SK-N-SH treated with all-trans-retinoic acid at 6 μM for 48 hours (cell line): ENCODE measurements at regions not wholly inside any gene's neighbourhood (a gene's known extent, or its start where the extent isn't known, plus 50 kb on each side); places are given as distances from the start of the nearest gene placed in this dataset.

Source experiments
- ATAC-seq: fragments of 200-7000 bp; cut with Tn5 transposase; 3 replicates; pipeline ENCODE4 v1.9.1; 2020; ENCODE audit warnings: mild to moderate bottlenecking, moderate library complexity
- ARNTL ChIP-seq: fragments of 450-650 bp; formaldehyde crosslinking; IDR thresholded peaks from 2 replicates; pipeline ENCODE4 v1.5.0; 2020; ENCODE audit warnings: low read depth, mild to moderate bottlenecking, moderate library complexity, borderline replicate concordance
- BACH2 ChIP-seq: fragments of 250-450 bp; sonication (Bioruptor Pico); IDR thresholded peaks from 2 replicates; pipeline ENCODE4 v1.9.0; 2021; ENCODE audit warnings: mild to moderate bottlenecking, borderline replicate concordance
- CSDC2 ChIP-seq: fragments of 250-450 bp; sonication (Bioruptor Pico); IDR thresholded peaks from 2 replicates; pipeline ENCODE4 v1.5.0; 2020; ENCODE audit warnings: mild to moderate bottlenecking, moderate library complexity
- ESRRG ChIP-seq: fragments of 250-450 bp; sonication (Bioruptor Pico); IDR thresholded peaks from 2 replicates; pipeline ENCODE4 v1.6.1; 2021; ENCODE audit warnings: mild to moderate bottlenecking
- GLIS3 ChIP-seq: fragments of 250-450 bp; sonication (Bioruptor Pico); IDR thresholded peaks from 2 replicates; pipeline ENCODE4 v1.5.0; 2020; ENCODE audit warnings: mild to moderate bottlenecking, moderate library complexity
- ISL1 ChIP-seq: fragments of 250-450 bp; sonication (Bioruptor Pico); IDR thresholded peaks from 2 replicates; pipeline ENCODE4 v2.1.2; 2022; ENCODE audit warnings: mild to moderate bottlenecking, moderate library complexity
- OSR1 ChIP-seq: fragments of 250-450 bp; sonication (Bioruptor Pico); IDR thresholded peaks from 2 replicates; pipeline ENCODE4 v1.8.0; 2022; ENCODE audit warnings: moderate library complexity, mild to moderate bottlenecking, inconsistent platforms
- PPARA ChIP-seq: fragments of 250-450 bp; sonication (Bioruptor Pico); IDR thresholded peaks from 2 replicates; pipeline ENCODE4 v1.5.0; 2020; ENCODE audit warnings: mild to moderate bottlenecking, borderline replicate concordance
- RARB ChIP-seq: fragments of 250-450 bp; sonication (Bioruptor Pico); IDR thresholded peaks from 2 replicates; pipeline ENCODE4 v1.8.0; 2021; ENCODE audit warnings: mild to moderate bottlenecking, moderate library complexity
- SNAI2 ChIP-seq: fragments of 250-450 bp; sonication (Bioruptor Pico); IDR thresholded peaks from 2 replicates; pipeline ENCODE4 v1.5.0; 2020; ENCODE audit warnings: mild to moderate bottlenecking, moderate library complexity
- TCF4 ChIP-seq: fragments of 250-450 bp; sonication (Bioruptor Pico); IDR thresholded peaks from 2 replicates; pipeline ENCODE4 v1.8.0; 2021; ENCODE audit warnings: mild to moderate bottlenecking, moderate library complexity, borderline replicate concordance
- TOX ChIP-seq: fragments of 250-450 bp; sonication (Bioruptor Pico); IDR thresholded peaks from 2 replicates; pipeline ENCODE4 v1.8.0; 2021; ENCODE audit warnings: mild to moderate bottlenecking, moderate library complexity, borderline replicate concordance
- ZC3H10 ChIP-seq: fragments of 250-450 bp; sonication (Bioruptor Pico); IDR thresholded peaks from 2 replicates; pipeline ENCODE4 v1.5.1; 2021; ENCODE audit warnings: mild to moderate bottlenecking, moderate library complexity
- ZFP3 ChIP-seq: fragments of 250-450 bp; sonication (Bioruptor Pico); IDR thresholded peaks from 2 replicates; pipeline ENCODE4 v1.5.0; 2020; ENCODE audit warnings: mild to moderate bottlenecking, moderate library complexity
- ZFP30 ChIP-seq: fragments of 450-650 bp; formaldehyde crosslinking; IDR thresholded peaks from 2 replicates; pipeline ENCODE4 v1.5.0; 2022; ENCODE audit warnings: mild to moderate bottlenecking, moderate library complexity
- ZNF565 ChIP-seq: fragments of 450-650 bp; formaldehyde crosslinking; conservative IDR thresholded peaks from 2 replicates; pipeline ENCODE4 v1.5.0; 2020; ENCODE audit warnings: low read depth, mild to moderate bottlenecking, moderate library complexity
- ZNF70 ChIP-seq: fragments of 450-650 bp; formaldehyde crosslinking; IDR thresholded peaks from 2 replicates; pipeline ENCODE4 v1.5.0; 2020; ENCODE audit warnings: mild to moderate bottlenecking, moderate library complexity
- ZNF8 ChIP-seq: fragments of 450-650 bp; formaldehyde crosslinking; IDR thresholded peaks from 2 replicates; pipeline ENCODE4 v1.5.0; 2020; ENCODE audit warnings: mild to moderate bottlenecking, moderate library complexity
- TF ChIP-seq, protein P1 (sequence below): fragments of 250-450 bp; sonication (Bioruptor Pico); IDR thresholded peaks from 2 replicates; pipeline ENCODE4 v1.8.0; 2021; ENCODE audit warnings: low read depth, mild to moderate bottlenecking, moderate library complexity, borderline replicate concordance
- TF ChIP-seq, protein P2 (sequence below): fragments of 250-450 bp; sonication (Bioruptor Pico); IDR thresholded peaks from 2 replicates; pipeline ENCODE4 v1.5.1; 2021; ENCODE audit warnings: mild to moderate bottlenecking, moderate library complexity
- TF ChIP-seq, protein P3 (sequence below): fragments of 250-450 bp; sonication (Bioruptor Pico); IDR thresholded peaks from 2 replicates; pipeline ENCODE4 v1.5.0; 2020; ENCODE audit warnings: mild to moderate bottlenecking, moderate library complexity
- TF ChIP-seq, protein P4 (sequence below): fragments of 250-450 bp; sonication (Bioruptor Pico); IDR thresholded peaks from 2 replicates; pipeline ENCODE4 v1.5.1; 2020; ENCODE audit warnings: low read depth, mild to moderate bottlenecking, moderate library complexity
- TF ChIP-seq, protein P5 (sequence below): fragments of 250-450 bp; sonication (Bioruptor Pico); IDR thresholded peaks from 2 replicates; pipeline ENCODE4 v1.8.0; 2020; ENCODE audit warnings: mild to moderate bottlenecking, moderate library complexity, borderline replicate concordance

DNA sequence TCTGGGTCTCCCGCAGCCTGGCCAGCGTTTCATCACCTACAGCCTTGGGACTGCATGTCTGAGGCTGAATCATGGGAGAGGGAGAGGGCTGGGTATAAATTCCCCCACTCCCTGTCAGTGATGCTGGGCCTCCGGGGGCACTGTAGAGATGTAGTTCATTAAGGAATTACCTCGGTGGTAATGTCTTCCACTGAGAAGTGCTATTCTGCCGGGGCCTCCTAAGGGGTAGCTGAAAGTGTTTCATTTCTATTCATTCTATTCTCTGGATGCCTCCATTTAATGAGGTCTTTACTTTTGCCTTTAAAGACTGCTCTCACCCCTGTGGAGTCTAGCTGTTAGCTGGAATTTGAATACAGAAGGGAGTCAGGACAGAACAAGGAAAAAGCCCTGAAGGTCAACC lies 116.4 kb upstream of the HS3ST4 start:
- TF ChIP-seq PPARA (CRISPR knock-in tag) (no peak), ZNF565 (no peak), ARNTL (CRISPR knock-in tag) (no peak), ESRRG (CRISPR knock-in tag) (no peak), OSR1 (CRISPR knock-in tag) (no peak), ZFP3 (CRISPR knock-in tag) (no peak), TCF4 (CRISPR knock-in tag) (no peak), CSDC2 (CRISPR knock-in tag) (no peak), ZNF70 (CRISPR knock-in tag) (no peak), ISL1 (CRISPR knock-in tag) (no peak), BACH2 (CRISPR knock-in tag) (no peak), SNAI2 (no peak), ZC3H10 (CRISPR knock-in tag) (no peak), RARB (no peak), ZFP30 (CRISPR knock-in tag) (no peak)
- TF ChIP-seq, protein P1, sequence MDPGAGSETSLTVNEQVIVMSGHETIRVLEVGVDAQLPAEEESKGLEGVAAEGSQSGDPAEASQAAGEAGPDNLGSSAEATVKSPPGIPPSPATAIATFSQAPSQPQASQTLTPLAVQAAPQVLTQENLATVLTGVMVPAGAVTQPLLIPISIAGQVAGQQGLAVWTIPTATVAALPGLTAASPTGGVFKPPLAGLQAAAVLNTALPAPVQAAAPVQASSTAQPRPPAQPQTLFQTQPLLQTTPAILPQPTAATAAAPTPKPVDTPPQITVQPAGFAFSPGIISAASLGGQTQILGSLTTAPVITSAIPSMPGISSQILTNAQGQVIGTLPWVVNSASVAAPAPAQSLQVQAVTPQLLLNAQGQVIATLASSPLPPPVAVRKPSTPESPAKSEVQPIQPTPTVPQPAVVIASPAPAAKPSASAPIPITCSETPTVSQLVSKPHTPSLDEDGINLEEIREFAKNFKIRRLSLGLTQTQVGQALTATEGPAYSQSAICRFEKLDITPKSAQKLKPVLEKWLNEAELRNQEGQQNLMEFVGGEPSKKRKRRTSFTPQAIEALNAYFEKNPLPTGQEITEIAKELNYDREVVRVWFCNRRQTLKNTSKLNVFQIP: no peak
- TF ChIP-seq, protein P2, sequence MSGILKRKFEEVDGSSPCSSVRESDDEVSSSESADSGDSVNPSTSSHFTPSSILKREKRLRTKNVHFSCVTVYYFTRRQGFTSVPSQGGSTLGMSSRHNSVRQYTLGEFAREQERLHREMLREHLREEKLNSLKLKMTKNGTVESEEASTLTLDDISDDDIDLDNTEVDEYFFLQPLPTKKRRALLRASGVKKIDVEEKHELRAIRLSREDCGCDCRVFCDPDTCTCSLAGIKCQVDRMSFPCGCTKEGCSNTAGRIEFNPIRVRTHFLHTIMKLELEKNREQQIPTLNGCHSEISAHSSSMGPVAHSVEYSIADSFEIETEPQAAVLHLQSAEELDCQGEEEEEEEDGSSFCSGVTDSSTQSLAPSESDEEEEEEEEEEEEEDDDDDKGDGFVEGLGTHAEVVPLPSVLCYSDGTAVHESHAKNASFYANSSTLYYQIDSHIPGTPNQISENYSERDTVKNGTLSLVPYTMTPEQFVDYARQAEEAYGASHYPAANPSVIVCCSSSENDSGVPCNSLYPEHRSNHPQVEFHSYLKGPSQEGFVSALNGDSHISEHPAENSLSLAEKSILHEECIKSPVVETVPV: no peak
- TF ChIP-seq, protein P3, sequence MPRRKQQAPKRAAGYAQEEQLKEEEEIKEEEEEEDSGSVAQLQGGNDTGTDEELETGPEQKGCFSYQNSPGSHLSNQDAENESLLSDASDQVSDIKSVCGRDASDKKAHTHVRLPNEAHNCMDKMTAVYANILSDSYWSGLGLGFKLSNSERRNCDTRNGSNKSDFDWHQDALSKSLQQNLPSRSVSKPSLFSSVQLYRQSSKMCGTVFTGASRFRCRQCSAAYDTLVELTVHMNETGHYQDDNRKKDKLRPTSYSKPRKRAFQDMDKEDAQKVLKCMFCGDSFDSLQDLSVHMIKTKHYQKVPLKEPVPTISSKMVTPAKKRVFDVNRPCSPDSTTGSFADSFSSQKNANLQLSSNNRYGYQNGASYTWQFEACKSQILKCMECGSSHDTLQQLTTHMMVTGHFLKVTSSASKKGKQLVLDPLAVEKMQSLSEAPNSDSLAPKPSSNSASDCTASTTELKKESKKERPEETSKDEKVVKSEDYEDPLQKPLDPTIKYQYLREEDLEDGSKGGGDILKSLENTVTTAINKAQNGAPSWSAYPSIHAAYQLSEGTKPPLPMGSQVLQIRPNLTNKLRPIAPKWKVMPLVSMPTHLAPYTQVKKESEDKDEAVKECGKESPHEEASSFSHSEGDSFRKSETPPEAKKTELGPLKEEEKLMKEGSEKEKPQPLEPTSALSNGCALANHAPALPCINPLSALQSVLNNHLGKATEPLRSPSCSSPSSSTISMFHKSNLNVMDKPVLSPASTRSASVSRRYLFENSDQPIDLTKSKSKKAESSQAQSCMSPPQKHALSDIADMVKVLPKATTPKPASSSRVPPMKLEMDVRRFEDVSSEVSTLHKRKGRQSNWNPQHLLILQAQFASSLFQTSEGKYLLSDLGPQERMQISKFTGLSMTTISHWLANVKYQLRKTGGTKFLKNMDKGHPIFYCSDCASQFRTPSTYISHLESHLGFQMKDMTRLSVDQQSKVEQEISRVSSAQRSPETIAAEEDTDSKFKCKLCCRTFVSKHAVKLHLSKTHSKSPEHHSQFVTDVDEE (CRISPR knock-in tag): no peak
- TF ChIP-seq, protein P4, sequence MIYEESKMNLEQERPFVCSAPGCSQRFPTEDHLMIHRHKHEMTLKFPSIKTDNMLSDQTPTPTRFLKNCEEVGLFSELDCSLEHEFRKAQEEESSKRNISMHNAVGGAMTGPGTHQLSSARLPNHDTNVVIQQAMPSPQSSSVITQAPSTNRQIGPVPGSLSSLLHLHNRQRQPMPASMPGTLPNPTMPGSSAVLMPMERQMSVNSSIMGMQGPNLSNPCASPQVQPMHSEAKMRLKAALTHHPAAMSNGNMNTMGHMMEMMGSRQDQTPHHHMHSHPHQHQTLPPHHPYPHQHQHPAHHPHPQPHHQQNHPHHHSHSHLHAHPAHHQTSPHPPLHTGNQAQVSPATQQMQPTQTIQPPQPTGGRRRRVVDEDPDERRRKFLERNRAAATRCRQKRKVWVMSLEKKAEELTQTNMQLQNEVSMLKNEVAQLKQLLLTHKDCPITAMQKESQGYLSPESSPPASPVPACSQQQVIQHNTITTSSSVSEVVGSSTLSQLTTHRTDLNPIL (CRISPR knock-in tag): no peak
- TF ChIP-seq, protein P5, sequence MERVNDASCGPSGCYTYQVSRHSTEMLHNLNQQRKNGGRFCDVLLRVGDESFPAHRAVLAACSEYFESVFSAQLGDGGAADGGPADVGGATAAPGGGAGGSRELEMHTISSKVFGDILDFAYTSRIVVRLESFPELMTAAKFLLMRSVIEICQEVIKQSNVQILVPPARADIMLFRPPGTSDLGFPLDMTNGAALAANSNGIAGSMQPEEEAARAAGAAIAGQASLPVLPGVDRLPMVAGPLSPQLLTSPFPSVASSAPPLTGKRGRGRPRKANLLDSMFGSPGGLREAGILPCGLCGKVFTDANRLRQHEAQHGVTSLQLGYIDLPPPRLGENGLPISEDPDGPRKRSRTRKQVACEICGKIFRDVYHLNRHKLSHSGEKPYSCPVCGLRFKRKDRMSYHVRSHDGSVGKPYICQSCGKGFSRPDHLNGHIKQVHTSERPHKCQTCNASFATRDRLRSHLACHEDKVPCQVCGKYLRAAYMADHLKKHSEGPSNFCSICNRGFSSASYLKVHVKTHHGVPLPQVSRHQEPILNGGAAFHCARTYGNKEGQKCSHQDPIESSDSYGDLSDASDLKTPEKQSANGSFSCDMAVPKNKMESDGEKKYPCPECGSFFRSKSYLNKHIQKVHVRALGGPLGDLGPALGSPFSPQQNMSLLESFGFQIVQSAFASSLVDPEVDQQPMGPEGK: no peak
- ATAC-seq: no peak

DNA sequence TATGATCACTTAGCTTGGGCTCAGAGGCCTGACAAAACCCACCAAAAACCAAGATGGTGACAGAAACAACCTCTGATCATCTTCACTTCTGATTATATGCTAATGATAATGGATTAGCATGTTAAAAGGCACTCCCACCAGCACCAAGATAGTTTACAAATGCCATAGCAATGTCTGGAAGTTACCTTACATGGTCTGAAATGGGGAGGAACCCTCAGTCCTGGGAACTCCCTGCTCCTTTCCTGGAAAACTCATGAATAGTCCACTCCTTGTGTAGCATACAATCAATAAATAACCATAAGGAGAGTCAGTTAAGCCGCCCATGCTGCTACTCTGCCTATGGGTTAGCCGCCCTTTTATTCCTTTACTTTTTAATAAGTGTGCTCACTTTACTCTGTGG lies 120.0 kb upstream of the HS3ST4 start:
- no peak for ATAC-seq
- no peak for TF ChIP-seq ZFP30 (CRISPR knock-in tag)
- no peak for TF ChIP-seq GLIS3 (CRISPR knock-in tag)
- TF ChIP-seq ZNF565: no peak
- TF ChIP-seq, protein P4 (CRISPR knock-in tag): no peak
- no peak for TF ChIP-seq BACH2 (CRISPR knock-in tag)
- no peak for TF ChIP-seq ZFP3 (CRISPR knock-in tag)
- TF ChIP-seq PPARA (CRISPR knock-in tag): no peak
- no peak for TF ChIP-seq CSDC2 (CRISPR knock-in tag)
- no peak for TF ChIP-seq TOX (CRISPR knock-in tag)
- no peak for TF ChIP-seq RARB
- no peak for TF ChIP-seq TCF4 (CRISPR knock-in tag)
- TF ChIP-seq OSR1 (CRISPR knock-in tag): no peak
- TF ChIP-seq ESRRG (CRISPR knock-in tag): no peak
- no peak for TF ChIP-seq ARNTL (CRISPR knock-in tag)
- TF ChIP-seq, protein P2: no peak
- no peak for TF ChIP-seq ISL1 (CRISPR knock-in tag)
- TF ChIP-seq ZNF70 (CRISPR knock-in tag): no peak
- TF ChIP-seq, protein P5: no peak
- TF ChIP-seq ZNF8 (CRISPR knock-in tag): no peak
